ELF-1 (cell line): ENCODE measurements at regions not wholly inside any gene's neighbourhood (a gene's known extent, or its start where the extent isn't known, plus 50 kb on each side); places are given as distances from the start of the nearest gene placed in this dataset.
A peak's percentile ranks its signal among the peaks of the same experiment; 100 is the strongest.

ENCODE experiments used
- DNase-seq: peaks from one replicate; pipeline ENCODE4 v3.0.0-alpha.2; 2016; ENCODE audit warnings: low read depth, low spot score

DNA sequence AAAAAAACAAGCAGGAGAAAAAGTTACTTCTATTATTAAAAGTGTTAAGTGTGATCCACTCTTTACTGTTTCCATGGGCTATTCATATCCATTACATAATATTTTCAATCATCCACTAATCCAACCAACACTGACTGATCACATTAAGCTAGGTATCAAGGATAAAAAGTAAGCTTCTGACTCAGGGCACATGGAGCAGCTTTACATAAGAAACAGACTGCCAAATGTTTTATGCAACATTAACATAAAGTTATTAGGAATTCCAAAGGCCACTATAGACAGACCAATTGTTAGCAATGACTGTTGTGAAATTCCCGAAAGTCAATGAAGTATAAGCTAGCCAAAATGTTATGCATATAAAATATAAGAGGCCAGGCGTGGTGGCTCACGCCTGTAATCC lies 277.6 kb downstream of the ZEB2 start:
- no peak for DNase-seq

DNA sequence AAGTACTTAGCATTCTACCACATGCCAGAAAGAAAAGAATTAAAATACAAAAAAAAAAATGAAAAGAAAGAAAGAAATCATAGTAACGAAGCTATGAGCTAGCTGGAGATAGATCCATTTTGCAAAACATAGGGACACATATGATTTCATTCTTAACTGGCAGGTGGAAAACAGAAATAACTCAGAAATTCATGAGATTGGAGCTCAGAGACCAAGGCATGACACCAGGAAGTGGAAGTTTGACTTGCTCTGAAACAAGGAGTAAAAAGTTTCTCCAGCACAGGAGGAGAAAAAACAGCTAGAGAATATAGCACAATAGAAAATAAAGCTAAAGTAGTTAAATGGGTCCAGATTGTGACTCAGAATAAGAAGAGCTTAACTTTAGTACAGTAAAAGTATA lies 278.1 kb downstream of the ZEB2 start:
- DNase-seq: no peak

DNA sequence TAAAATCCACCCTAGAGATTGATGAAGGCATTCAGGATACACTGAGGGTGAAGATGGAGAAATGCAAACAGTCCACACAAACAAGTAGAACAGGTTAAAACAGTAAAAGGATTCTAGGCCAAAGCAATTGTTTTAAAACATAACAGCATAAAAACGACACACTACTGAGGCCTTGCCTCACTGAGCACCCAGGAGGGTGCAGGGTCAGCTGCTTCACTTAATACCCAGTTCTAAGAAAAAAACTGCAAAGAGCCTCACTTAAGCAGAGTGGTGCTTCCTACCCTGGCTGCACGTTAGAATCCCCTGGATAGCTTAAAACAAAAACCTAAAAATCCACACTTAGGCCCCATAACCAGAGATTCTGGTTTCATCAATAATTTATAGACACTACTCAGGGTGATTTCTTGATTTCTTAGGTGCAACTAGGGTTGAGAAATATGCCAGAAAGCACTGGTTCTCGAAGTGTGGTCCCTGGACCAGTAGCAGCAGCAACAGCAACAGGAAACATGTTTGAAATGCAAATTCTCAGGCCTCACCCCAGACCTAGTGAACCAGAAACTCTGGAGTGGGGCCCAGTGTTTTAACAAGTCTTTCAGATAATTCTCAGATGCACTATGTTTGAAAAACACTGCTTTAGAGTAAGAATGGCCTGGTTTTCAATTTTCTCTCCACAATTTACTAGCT lies 279.1 kb downstream of the ZEB2 start:
- DNase-seq: peak; percentile 12

DNA sequence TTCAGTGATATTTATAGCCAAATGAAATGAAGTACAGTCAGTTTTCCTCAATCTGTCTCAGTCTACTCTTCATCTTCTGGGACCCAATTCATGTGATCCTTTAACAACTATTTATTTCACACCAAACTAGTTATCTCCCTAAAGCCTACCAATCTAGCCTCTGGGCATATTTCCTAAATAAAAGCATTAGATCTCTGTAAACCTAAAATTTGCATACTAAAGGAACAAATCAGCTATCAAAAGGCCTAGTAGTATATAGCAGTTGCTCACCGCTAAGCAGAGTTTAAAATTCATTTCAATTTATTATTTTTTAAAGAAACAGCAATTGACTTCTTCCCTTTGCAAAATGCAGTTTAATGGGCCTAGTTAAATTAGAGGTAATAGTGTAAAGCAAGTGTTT lies 280.2 kb downstream of the ZEB2 start:
- no peak for DNase-seq

DNA sequence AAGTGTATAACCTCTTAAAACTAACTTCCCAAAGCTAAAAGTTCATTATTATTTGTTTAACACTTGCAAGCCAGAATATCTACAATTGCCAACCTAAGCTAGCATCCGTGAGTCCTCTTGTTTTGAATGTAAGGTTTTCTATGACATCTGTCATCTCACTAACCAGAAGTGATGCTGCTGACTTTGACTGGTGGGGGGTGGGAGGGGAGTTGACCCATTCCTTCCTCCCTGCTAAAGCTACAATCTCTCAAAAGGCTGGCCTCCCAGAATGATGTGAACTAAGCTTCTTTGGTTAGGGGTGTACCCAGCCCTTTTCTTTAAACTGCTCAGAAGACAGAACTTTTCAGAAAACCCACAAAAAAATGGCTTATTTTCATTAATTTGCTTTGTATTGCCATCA lies 280.6 kb downstream of the ZEB2 start:
- DNase-seq: no peak

DNA sequence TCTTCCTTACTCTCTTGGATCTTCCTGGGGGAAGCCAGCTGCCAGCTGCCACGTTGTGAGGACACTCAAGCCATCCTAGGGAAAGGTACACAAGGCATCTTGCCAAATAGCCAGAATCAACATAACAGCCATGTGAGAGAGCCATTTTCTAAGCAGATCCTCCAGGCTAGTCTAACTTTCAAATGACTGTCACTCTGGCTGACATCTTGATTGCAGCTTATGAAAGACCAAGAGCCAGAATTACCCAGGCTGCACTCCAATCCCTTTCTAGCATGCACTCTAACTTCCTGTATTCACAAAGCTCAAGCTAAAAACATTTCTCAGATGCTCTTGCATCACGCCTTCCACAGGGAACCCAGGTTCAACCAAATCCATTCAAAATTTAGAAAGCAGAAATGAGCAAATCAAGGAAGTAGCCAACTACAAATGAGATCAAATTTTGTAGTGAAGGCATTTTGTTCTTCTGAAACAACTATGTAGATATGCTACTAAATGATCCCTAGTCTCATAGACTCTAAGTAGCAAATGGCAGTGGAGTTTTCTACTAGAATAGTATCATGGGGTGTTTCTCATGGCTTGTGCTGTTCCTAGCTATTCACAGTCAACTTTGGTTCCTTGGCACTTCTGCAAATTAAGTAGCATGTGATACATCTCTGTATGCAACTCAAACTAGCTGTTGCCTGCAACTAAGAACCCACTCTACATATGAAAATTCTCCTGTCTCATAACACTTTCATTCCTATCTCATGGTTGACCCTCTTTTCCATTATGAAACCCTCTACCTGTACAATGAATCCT lies 281.9 kb downstream of the ZEB2 start:
- DNase-seq: no peak

DNA sequence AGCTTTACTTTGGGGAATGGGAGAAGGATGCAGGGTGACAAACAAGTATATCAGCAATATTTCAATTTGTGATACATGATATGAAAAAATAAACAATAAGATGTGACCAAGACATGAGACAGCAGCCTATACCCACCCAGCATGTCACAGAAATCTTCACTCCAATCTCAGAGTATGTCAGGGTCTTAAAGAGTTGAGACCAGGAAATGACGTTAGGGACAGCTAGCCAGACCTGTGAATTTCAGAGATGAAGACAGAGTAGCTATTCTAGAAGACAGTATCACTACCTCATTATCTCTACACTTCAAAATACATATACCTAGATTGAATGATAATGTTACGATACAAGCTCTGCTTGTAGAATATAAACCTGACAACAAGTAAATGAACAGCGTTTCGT lies 282.8 kb downstream of the ZEB2 start:
- no peak for DNase-seq

DNA sequence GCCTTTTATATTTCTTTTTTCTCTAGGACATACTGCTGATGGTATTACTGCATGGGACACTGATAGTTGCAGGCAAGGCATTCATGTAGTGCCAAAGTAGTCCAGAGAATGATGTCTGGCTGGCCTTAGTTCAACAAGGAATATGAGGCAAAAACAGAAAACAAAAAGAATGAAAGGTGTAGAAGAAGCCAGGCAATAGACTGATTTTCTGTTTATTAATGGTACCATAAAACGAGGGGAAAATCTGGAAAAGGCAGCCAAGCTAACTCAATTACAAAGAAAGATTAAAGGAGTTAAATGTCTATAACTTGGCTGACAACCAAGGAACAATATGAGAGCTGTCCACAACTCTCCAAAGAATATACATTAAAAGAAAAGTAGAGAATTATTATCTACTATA lies 284.9 kb downstream of the ZEB2 start:
- no peak for DNase-seq

DNA sequence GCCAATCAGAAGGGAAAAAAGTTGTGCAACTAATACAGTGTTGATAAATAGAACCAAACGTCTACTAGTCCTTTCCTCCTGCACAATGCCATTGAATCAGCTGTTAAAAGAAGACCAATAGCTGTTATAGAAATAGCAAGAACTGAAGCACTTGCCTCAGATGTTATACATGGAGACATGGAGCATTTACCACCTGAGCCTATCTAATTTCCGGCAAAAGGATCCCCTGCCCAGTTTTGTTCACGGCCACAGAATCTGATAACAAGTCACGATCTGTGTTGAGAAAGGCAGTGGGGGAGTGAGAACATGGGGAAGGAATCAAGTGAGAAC lies 285.4 kb downstream of the ZEB2 start:
- no peak for DNase-seq

DNA sequence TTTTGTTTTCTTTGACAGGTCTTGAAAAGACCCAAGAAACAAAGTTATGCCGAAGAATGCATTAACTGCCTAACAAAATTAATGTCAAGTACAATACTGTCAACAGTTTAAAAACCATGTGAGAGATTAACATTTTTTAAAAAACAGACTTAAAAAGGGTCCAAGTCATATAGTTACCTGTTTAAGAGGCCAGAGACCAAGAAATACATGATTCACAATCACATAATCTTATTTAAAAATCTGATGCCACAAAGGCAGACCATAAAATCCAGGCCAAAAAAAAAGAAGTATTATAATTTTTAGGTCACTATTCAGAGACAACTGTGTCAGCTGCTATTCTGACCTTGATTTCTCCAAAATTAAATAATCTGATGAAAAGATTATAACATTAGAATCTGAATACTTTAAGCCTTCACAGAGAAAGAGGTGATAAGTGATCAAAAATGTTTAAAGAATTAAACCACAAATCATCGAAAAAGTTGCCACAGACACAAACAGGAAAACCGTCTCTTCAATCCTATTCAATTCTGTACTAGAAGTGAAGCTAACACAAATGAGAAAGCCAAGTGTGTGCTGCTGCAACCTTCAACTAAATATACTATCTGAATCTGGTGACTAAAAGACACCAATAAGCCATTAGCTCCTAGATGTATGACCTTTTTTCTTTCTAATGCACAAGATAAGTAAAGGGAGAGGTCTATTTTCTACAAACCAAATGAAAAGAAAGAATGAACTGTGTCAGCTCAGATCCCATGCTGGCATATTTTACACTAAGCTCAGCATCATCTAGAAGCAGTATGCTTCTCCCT lies 286.0 kb downstream of the ZEB2 start:
- DNase-seq: no peak

DNA sequence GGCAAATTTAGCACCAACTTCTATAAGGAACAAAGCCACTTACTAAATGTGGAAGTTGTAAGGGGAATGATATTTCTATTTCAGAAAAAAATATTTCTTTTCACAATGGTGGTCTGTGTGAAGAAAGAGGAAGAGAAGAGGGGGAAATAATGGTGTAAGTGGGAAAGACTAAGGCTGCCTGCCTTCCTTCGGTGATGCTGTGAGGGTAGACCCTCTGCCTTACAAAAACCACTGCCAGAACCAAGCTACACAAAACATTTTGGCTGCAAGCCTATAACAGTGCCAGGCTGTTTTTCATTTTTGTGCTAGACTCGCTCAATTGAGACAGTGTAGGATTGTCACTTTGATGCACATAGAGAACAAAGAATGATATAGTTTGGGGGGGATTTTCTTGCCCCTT lies 286.6 kb downstream of the ZEB2 start:
- no peak for DNase-seq

DNA sequence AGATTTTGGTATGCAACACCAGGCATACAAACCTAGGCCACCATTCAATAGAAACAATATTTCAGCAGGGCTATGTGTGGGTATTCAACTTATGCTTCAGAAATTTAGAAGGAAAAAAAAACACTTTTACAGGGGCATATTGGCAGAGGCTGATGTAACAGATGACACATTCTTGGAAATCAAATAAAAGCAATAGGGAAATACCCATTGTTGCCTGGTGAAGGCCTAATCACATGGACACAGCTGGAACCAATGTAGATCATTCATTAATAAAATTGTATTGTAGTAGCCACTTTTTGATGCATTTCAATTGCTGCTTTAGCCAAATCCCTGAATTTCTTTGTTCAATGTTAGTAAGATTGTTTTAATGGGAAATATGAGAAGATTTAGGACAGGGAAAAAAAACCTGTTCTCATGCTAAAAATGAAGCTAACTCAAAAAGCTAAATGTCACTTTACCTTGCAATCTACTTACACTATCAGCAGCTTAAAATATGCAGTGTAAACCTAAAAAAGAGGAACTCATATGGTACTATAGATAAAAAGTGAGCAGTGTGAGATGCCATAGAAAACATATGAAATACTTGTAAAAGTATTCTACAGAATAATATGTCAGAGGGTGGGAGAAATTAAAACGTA lies 289.4 kb downstream of the ZEB2 start:
- no peak for DNase-seq

DNA sequence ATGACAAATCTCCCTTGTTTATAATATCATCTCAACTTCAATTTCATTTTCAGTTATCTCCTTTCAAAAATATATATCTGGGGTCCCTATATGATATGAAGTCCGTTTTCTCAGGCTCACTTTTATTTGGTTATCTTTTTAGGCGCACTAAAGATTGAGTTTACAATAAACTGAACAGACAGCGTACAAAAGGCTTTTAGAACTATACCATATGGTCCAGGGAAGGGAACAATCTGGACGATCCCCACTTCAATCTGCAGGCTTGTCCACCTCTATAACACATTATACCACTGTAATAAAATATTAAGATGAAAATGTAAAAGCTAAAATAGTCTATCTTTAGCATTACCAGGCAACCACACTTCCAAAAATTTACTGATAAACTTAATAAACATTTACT lies 289.9 kb downstream of the ZEB2 start:
- no peak for DNase-seq

DNA sequence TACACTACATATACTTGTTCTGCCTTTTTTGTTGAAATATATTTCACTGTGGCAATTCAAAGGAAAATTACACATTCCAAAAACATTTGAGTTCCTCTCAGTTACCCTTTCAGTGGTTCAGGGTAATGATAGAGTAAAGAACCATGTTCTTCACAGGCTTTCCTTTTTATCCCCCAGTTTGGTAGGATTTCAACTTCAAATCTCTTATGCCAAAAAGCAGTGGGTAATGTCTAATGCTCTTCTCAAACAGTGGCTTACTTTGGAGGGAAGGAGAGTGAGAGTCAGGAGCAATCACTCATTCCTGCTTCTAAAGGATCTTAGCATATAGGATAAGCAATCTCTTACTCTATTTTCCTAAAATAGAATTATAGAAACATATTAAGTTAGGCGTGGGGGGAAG lies 290.6 kb downstream of the ZEB2 start:
- DNase-seq: no peak

DNA sequence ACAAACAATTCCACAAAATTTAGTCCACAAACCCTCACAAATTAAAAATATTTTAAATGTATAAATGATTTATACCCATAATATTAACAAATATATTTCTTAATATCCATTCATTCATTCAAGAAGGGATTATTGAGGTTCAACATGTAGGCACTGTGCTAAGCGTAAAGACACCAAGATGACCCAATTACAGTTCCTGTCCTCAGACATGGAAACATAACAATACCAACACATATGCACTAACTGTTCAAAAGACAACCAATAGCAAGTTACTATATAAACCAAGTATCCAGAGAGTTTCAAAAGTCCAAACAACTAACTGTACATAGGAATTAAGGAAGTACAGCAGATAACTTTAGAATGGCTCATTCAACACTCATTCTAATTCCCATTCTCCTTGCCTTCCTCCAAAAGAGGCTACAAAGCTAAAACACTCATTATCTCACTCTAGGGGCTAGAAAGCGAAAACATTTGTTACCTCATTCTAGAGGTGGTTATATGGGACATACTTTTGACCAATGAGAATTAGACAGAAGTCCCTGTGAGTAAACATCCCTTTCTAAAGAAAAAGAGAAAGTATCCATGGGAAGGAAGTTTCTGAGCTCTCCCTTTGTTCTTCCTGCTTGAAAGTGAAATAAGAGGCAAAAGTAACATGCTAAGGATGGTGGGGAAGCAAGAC lies 292.4 kb downstream of the ZEB2 start:
- no peak for DNase-seq

DNA sequence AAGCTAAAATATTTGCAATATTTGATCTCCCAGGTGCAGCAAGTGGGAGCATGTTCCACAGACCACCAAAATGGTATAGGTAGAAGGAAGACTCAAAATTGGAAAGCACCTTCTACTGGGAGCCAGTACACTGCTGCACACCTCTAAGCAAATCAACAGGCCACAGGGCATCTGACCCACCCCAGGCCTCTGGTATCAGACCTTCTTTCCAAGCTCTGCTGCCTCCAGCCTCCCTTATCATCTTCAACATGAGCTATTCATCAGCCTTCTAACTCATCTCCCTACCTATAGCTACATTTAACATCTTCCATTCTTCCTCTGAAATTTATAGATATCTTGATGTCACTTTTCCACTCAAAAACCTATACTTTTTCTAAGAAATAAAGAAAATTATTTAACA lies 294.8 kb downstream of the ZEB2 start:
- no peak for DNase-seq

DNA sequence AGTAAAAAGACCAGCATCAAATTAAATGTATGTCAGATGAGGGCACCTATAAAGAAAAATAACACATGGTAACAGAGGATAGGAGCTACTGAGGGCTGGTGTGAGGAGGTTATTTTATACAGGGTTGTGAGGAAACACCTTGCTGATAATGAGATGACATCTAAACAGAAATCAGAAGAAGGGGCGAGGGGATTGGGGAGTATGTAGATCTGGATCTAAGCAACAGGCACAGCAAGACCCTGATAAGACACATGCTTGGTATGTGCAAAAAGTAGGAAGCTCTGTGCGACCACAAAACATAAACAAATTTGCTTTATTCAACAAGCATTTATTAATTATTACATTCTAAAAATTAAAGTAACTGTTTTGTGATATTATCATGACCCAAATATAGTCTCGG lies 295.4 kb downstream of the ZEB2 start:
- no peak for DNase-seq

DNA sequence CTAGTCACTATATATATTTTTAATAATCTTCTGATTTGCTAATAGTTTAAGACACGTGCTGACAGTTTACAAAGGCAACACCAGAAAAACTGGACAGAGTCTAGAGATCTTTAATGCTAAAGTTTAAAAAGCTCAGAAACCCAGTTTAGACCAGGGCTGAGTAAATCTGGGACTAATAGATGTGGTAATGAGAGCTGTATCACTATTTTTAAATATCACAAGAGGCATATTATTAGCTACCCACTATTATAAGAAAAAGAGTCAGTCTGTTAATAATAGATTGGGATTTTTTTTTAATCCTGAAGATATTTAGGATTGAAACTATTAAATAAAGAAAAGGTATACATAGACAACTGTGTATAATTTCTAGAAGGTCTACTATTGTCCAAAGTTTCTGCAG lies 299.9 kb downstream of the ZEB2 start:
- no peak for DNase-seq

DNA sequence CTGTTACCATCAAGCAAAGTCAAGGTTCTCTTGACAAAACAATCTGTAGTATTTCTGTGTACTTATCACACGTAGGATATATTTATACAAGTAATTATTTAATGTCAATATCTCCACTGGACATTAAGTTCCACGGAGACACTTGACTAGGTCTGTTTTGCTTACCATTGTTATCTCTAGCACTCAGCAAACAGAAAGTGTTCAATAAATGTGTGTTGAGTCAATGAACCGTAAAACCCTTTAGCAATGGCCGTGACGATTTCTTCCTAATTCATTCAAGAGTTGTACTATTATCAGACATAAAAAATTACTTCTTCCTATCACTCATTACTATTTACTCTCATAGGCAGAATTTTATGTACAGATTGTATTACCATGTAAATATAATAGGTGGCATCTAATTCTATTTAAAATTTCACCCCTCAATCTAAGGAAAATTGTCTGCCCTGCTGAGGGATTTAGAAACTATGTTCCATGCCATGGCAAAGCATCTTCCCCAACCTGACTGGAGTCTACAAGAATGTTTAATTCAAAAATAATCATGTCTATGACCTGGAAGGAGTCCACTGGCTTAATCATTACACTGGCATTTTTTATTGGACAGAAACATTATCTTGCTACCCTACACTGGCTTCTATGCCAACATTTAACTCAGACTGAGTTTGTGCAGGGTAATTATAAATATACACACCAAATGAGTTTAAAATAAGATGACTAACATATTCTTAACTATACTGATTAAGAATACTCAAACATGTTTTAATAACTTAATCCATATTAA lies 301.9 kb downstream of the ZEB2 start:
- no peak for DNase-seq

DNA sequence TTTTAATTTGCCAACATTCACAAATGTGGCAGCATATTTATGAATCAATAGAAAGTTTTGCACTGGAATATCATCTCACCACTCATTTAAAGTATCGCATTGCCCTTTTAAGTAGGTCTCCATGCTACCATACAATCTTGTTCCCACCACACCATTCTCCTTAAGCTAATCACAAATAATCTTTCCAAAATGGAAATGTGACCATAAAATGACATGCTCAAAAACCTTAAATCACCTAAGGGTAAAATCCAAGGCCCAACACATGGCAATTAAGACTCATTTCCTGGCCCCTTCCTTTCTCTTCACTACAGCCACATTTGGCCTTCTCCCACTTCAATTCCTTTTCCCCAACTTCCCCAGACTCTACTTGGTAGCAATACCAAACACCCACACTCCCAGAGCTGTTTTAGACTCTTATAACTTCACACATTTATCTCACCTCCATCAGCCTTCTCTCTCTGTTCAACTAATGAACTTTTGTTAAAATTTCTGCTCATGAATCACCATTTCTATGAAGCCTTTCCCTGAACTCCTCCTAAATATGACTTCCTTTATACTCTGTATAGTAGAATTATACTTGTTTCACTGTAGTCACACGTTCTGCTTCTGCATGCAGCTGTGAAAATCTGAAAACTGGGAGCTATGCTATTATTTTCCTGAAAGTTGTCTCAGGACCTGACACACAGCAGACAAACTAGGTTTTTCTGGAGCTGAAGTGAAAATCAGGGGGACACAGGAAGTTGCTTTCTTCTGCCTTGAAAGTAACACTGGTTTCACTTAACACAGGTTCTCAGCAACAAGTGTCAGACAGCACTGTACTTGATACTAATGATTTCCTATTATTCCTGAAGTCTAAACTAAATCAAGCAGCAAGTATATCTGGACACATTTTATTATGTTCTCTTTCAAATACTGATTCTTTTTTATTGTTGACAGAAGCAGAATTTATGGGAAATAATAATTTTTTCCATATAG lies 303.9 kb downstream of the ZEB2 start:
- no peak for DNase-seq
